ENCODE measurements at regions not wholly inside any gene's neighbourhood (a gene's known extent, or its start where the extent isn't known, plus 50 kb on each side); places are given as distances from the start of the nearest gene placed in this dataset.

GRCh38 chr20:7371518-7372163, 568.6 kb downstream of the HAO1 start:
- no peak overlapping the region for H3K4me3 ChIP-seq (ENCODE audit: control insufficient read depth, low read depth, low read length)
- no peak for DNase-seq (ENCODE audit: low read depth)
- TF ChIP-seq CTCF (IDR thresholded peaks at IDR 0.05; ENCODE audit: control insufficient read depth, insufficient read depth, low read depth, low read length, missing control alignments) = no peak

GRCh38 chr20:7375905-7376304, 564.4 kb downstream of the HAO1 start:
- H3K4me3 ChIP-seq (ENCODE audit: control insufficient read depth, low read depth, low read length) = no peak overlapping the region
- TF ChIP-seq CTCF (IDR thresholded peaks at IDR 0.05; ENCODE audit: control insufficient read depth, insufficient read depth, low read depth, low read length, missing control alignments) = peak; percentile 19
- DNase-seq (ENCODE audit: low read depth) = no peak

- TF ChIP-seq CTCF (IDR thresholded peaks at IDR 0.05; ENCODE audit: control insufficient read depth, insufficient read depth, low read depth, low read length, missing control alignments) = no peak
- no peak for DNase-seq (ENCODE audit: low read depth)
- no peak overlapping the region for H3K4me3 ChIP-seq (ENCODE audit: control insufficient read depth, low read depth, low read length)
These were observed 561.2 kb downstream of the HAO1 start for GRCh38 chr20:7378864-7379605.

DNA sequence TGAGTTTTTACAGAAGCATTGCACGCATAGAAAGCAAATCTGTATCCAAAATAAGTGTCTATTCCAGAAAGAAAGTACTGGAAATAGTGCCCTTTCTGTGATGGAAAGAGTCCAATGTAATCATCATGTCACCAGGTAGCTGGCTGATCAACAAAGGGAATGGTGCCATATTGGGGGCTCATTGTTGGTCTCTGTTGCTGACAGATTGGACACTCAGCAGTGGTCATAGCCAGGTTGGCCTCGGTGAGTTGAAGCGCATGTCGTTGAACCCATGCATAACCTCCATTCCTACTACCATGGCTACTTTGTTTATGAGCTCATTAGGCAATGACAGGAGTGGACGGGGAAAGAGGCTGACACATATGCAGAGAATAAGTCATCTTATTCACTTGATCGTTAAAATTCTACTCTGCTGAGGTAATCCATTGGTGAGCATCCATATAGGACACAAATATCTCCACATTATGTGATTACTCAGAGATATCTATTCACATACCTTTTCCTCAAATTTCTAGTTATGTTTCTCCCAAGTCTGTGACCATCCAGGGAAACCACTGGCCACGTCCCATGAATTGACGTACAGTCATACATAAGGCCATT, 560.5 kb downstream of the HAO1 start:
- DNase-seq (ENCODE audit: low read depth) = no peak
- no peak for TF ChIP-seq CTCF (IDR thresholded peaks at IDR 0.05; ENCODE audit: control insufficient read depth, insufficient read depth, low read depth, low read length, missing control alignments)
- no peak overlapping the region for H3K4me3 ChIP-seq (ENCODE audit: control insufficient read depth, low read depth, low read length)

DNA sequence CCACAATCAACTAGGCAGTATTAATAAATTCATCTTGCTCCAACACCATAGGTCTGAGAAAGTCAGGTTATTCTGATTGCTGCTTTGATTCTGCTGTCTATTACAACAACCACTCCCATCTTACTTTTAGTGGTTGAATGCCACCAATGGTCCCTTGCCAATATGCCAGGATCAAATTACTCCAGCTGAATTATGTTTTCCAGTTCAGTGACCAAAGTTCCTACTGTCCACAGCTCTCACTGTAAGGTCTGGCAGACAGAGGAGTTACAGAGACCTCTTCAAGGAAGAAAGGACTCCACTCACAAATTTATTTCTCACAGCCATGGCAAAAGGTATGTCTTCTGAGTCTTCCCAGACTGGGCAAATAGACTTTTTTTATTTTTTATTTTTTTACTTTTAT, 557.0 kb downstream of the HAO1 start:
- DNase-seq (ENCODE audit: low read depth) = no peak
- no peak overlapping the region for H3K4me3 ChIP-seq (ENCODE audit: control insufficient read depth, low read depth, low read length)
- TF ChIP-seq CTCF (IDR thresholded peaks at IDR 0.05; ENCODE audit: control insufficient read depth, insufficient read depth, low read depth, low read length, missing control alignments) = no peak

- no peak for DNase-seq (ENCODE audit: low read depth)
- no peak for TF ChIP-seq CTCF (IDR thresholded peaks at IDR 0.05; ENCODE audit: control insufficient read depth, insufficient read depth, low read depth, low read length, missing control alignments)
- H3K4me3 ChIP-seq (ENCODE audit: control insufficient read depth, low read depth, low read length) = no peak overlapping the region
These were observed 552.5 kb downstream of the HAO1 start for GRCh38 chr20:7387638-7388193.

Data from AG09309 (cell line).